ENCODE measurements at regions not wholly inside any gene's neighbourhood (a gene's known extent, or its start where the extent isn't known, plus 50 kb on each side); places are given as distances from the start of the nearest gene placed in this dataset.

DNA sequence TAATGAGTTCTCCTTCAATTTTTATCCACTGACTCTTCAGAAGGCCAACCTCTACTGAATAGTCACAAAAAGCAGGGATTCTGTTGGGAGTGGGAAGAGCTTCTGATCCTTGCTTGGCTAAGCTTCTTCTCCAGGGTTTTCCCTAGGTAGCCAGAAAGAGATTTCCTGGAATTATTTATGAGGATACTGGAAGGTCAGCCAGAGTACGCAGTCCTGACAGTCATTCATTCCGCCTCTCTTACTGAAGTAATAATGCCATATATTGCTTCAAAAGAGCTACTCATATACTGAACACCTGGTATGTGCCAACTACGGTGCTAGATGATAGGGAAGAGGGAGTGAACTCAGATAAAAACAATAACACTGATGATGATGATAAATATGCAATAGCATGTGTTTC, 116.1 kb downstream of the CCDC34 start:
- H3K9me3 ChIP-seq (ENCODE audit: control insufficient read depth, insufficient read depth, low read length): no peaks in the 10 kb centered on the region
- DNase-seq (ENCODE audit: low read depth in 4 of 6, low spot score in 6 of 6): no peak
- no peaks in the 10 kb centered on the region for H3K36me3 ChIP-seq (ENCODE audit: control insufficient read depth, insufficient read depth, low read length)
- no peak overlapping the region for H3K4me3 ChIP-seq (ENCODE audit: low read depth, low read length)
- no CpG with 5 or more reads among the region's 3 CpGs for WGBS (ENCODE audit: insufficient coverage)
- H3K27me3 ChIP-seq (ENCODE audit: control insufficient read depth, insufficient read depth, low read length): no peaks in the 10 kb centered on the region
- H3K27ac ChIP-seq (ENCODE audit: low read depth, low read length): no peak overlapping the region
- H3K4me1 ChIP-seq (ENCODE audit: control insufficient read depth, insufficient read depth, low read length): peaks cover 6% of the 10 kb centered on the region

DNA sequence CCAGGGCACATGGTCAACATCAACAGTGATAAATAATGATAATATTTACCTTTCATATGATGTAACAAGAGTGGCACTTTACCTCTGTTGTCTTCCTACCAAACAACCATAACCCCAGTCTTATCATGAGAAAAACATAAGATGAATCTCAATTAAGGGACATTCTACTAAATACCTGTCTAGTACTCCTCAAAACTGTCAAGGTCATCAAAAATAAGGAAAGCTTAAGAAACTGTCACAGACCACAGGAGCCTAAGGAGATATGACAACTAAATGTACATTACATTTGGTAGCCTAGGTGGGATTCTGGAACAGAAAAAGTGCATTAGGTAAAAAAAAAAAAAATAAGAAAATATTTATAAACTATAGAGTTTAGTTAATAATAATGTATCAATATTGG, 118.1 kb downstream of the CCDC34 start:
- Histone ChIP-seq H3K4me3 (ENCODE audit: low read depth, low read length) (no peak overlapping the region), H3K27me3 (ENCODE audit: control insufficient read depth, insufficient read depth, low read length) (no peaks in the 10 kb centered on the region), H3K36me3 (ENCODE audit: control insufficient read depth, insufficient read depth, low read length) (no peaks in the 10 kb centered on the region), H3K4me1 (ENCODE audit: control insufficient read depth, insufficient read depth, low read length) (peaks cover 6% of the 10 kb centered on the region), H3K9me3 (ENCODE audit: control insufficient read depth, insufficient read depth, low read length) (no peaks in the 10 kb centered on the region), H3K27ac (ENCODE audit: low read depth, low read length) (no peak overlapping the region)
- DNase-seq (ENCODE audit: low read depth in 4 of 6, low spot score in 6 of 6): no peak

DNA sequence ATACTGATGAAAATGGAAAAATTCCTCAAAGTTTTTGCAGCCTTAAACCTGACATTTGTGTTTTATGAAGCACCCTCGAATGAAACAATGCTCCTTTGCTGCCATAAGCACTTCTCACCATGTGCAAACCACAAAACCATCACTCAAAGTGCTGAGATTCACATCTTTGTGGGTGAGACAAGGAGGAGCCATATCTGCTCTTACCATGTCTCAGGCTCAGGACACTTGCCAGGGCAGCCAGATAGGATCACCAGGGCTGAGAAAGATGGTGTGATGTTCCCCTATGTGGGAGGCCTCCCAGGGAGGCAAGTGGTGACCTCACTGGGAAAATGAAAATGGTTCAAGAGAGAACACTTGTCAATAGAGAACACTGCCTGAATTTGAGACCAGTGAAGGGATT, 120.4 kb downstream of the CCDC34 start:
- Histone ChIP-seq H3K4me3 (ENCODE audit: low read depth, low read length) (no peak overlapping the region), H3K27me3 (ENCODE audit: control insufficient read depth, insufficient read depth, low read length) (no peaks in the 10 kb centered on the region), H3K36me3 (ENCODE audit: control insufficient read depth, insufficient read depth, low read length) (no peaks in the 10 kb centered on the region), H3K4me1 (ENCODE audit: control insufficient read depth, insufficient read depth, low read length) (no peaks in the 10 kb centered on the region), H3K27ac (ENCODE audit: low read depth, low read length) (no peak overlapping the region), H3K9me3 (ENCODE audit: control insufficient read depth, insufficient read depth, low read length) (no peaks in the 10 kb centered on the region)
- WGBS (ENCODE audit: insufficient coverage): no CpG with 5 or more reads among the region's 1 CpG
- no peak for DNase-seq (ENCODE audit: low read depth in 4 of 6, low spot score in 6 of 6)

- Histone ChIP-seq H3K36me3 (ENCODE audit: control insufficient read depth, insufficient read depth, low read length) (no peaks in the 10 kb centered on the region), H3K9me3 (ENCODE audit: control insufficient read depth, insufficient read depth, low read length) (no peaks in the 10 kb centered on the region), H3K27me3 (ENCODE audit: control insufficient read depth, insufficient read depth, low read length) (no peaks in the 10 kb centered on the region), H3K4me1 (ENCODE audit: control insufficient read depth, insufficient read depth, low read length) (no peaks in the 10 kb centered on the region), H3K27ac (ENCODE audit: low read depth, low read length) (no peak overlapping the region), H3K4me3 (ENCODE audit: low read depth, low read length) (no peak overlapping the region)
- no CpG with 5 or more reads among the region's 2 CpGs for WGBS (ENCODE audit: insufficient coverage)
- no peak for DNase-seq (ENCODE audit: low read depth in 4 of 6, low spot score in 6 of 6)
Measured at GRCh38 chr11:27241311-27242122, 121.5 kb downstream of the CCDC34 start.

DNA sequence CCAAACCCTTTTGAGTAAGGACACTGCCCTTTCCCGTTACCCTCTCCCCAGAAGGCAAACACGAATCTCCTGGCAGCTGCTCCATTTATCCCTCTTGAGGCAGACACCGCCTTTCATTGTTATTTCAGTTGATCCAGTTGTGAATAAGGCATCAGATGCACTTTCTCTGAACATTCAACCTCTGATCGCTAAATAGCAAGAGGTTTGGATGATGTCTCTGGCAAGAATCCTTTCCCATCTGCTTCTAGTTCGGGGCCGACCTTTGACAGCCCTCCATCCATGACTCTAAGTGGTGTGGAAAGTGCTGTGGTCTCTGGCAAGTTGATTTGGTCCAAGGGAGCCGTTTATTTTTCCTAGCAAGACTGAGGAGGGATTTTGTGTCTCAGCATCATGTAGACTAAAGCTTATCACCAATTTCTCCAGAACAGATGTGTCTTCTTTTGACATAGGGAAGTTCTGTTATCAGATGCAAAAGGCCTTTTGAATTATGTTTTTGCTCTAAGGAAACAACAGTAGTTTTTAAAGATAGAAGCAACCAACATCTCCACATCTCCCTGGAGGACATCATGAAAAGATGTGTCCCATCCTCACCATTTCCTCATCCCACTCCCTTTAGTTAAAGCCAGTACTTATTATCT, 123.6 kb downstream of the CCDC34 start:
- Histone ChIP-seq H3K9me3 (ENCODE audit: control insufficient read depth, insufficient read depth, low read length) (no peaks in the 10 kb centered on the region), H3K27me3 (ENCODE audit: control insufficient read depth, insufficient read depth, low read length) (no peaks in the 10 kb centered on the region), H3K27ac (ENCODE audit: low read depth, low read length) (peak overlapping the region; percentile 19), H3K36me3 (ENCODE audit: control insufficient read depth, insufficient read depth, low read length) (no peaks in the 10 kb centered on the region), H3K4me3 (ENCODE audit: low read depth, low read length) (no peak overlapping the region), H3K4me1 (ENCODE audit: control insufficient read depth, insufficient read depth, low read length) (peaks cover 1% of the 10 kb centered on the region)
- 20% methylated on average over 1 of the region's 7 CpGs for WGBS (ENCODE audit: insufficient coverage)
- DNase-seq (ENCODE audit: low read depth in 4 of 6, low spot score in 6 of 6): peak in 1 of 6 donors; percentile 54

DNA sequence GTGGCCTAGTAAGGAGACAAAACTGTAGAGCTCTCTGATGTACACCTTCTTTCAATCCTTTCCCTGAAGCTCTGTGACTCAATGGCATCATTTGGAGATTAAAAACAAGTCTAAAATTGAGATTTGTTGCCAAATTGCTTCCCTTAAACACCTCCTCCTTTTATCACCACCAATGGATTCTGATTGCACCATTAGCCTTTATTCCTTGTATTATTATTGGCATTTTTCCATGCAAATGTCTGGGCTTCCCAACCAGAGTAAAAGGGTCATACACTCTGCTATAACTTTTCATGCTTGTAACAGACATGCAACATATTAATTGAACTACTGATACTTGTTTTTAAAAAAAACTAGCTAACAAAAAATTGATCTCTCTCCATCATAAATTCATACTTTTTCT, 124.2 kb downstream of the CCDC34 start:
- Histone ChIP-seq H3K4me3 (ENCODE audit: low read depth, low read length) (no peak overlapping the region), H3K27ac (ENCODE audit: low read depth, low read length) (peak overlapping the region; percentile 19), H3K9me3 (ENCODE audit: control insufficient read depth, insufficient read depth, low read length) (no peaks in the 10 kb centered on the region), H3K36me3 (ENCODE audit: control insufficient read depth, insufficient read depth, low read length) (no peaks in the 10 kb centered on the region), H3K27me3 (ENCODE audit: control insufficient read depth, insufficient read depth, low read length) (no peaks in the 10 kb centered on the region), H3K4me1 (ENCODE audit: control insufficient read depth, insufficient read depth, low read length) (peaks cover 7% of the 10 kb centered on the region)
- DNase-seq (ENCODE audit: low read depth in 4 of 6, low spot score in 6 of 6): no peak

DNA sequence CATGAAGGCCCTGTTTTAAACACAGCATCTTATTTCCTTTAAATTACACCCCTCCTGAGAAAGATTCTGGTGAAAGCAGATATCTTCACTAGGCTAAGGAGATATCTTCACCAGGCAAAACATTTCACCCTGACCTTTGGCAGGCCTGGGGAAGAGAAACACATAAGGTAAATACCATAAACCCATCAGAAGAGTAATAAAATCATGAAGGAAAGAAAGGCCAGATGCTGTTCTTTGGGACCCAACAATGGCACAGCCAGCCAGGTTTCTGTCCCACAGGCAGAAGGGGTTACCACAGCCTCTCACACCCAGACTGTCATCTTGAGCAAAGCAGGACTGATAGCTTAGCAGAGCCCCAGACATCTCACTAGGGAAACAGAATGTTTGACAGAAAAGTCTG, 125.4 kb downstream of the CCDC34 start:
- DNase-seq (ENCODE audit: low read depth in 4 of 6, low spot score in 6 of 6): no peak
- H3K27me3 ChIP-seq (ENCODE audit: control insufficient read depth, insufficient read depth, low read length): no peaks in the 10 kb centered on the region
- no peaks in the 10 kb centered on the region for H3K36me3 ChIP-seq (ENCODE audit: control insufficient read depth, insufficient read depth, low read length)
- H3K9me3 ChIP-seq (ENCODE audit: control insufficient read depth, insufficient read depth, low read length): no peaks in the 10 kb centered on the region
- peaks cover 11% of the 10 kb centered on the region for H3K4me1 ChIP-seq (ENCODE audit: control insufficient read depth, insufficient read depth, low read length)
- no peak overlapping the region for H3K27ac ChIP-seq (ENCODE audit: low read depth, low read length)
- H3K4me3 ChIP-seq (ENCODE audit: low read depth, low read length): no peak overlapping the region

DNA sequence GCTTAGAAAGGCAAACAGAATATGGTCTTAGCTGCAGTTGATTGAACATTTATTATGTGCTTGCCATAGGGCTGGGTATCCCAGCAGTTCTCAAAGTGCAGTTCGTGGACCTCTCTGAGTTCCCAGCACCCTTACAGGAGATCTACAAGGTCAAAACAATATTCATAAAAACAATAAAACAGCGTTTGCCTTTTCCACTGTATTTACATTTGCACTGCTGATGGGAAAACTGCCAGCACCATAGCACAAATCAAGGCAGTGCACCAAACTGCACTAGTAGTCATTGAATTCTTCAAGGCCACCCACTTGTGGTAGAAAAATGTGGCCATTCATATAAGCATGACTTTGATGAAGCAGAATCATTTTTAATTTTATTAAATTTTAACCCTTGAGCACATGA, 128.1 kb downstream of the CCDC34 start:
- no peaks in the 10 kb centered on the region for H3K9me3 ChIP-seq (ENCODE audit: control insufficient read depth, insufficient read depth, low read length)
- 47% methylated on average over 2 of the region's 2 CpGs for WGBS (ENCODE audit: insufficient coverage)
- H3K4me1 ChIP-seq (ENCODE audit: control insufficient read depth, insufficient read depth, low read length): peaks cover 11% of the 10 kb centered on the region
- H3K27ac ChIP-seq (ENCODE audit: low read depth, low read length): no peak overlapping the region
- H3K36me3 ChIP-seq (ENCODE audit: control insufficient read depth, insufficient read depth, low read length): no peaks in the 10 kb centered on the region
- DNase-seq (ENCODE audit: low read depth in 4 of 6, low spot score in 6 of 6): no peak
- H3K27me3 ChIP-seq (ENCODE audit: control insufficient read depth, insufficient read depth, low read length): peaks cover 2% of the 10 kb centered on the region
- no peak overlapping the region for H3K4me3 ChIP-seq (ENCODE audit: low read depth, low read length)

DNA sequence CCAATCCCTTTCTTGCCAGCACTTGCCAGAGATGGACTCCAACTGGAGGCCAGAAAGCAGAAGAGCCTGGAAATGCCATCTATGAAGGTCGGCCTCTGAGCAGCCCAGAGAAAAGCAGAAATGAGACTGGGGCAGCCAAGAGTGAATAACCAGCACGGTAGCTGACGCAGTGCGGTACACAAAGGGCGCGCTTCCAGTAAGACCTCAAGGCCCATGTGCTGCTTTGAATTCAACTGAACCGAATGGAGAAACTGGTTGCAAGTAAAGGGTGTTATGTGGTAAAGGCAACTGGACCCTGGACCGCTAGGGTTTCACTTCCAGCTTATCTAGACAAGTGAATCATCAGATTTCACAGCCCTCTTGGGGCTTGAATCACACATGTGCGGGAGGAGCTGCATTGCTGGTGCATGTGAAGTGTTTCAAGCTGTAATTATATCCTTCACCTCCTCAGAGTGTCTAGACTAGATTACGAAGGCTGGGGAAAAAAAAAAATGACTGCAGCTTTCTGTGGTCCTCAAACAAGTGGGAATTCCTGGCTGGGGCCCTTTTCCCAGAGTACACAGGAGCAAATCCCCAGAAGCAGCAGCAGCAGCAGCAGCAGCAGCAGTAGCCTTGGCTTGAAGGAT, 128.9 kb downstream of the CCDC34 start:
- H3K27ac ChIP-seq (ENCODE audit: low read depth, low read length): no peak overlapping the region
- H3K27me3 ChIP-seq (ENCODE audit: control insufficient read depth, insufficient read depth, low read length): peaks cover 2% of the 10 kb centered on the region
- H3K4me3 ChIP-seq (ENCODE audit: low read depth, low read length): no peak overlapping the region
- DNase-seq (ENCODE audit: low read depth in 4 of 6, low spot score in 6 of 6): peak in 2 of 6 donors; percentile 26 to 38
- H3K9me3 ChIP-seq (ENCODE audit: control insufficient read depth, insufficient read depth, low read length): no peaks in the 10 kb centered on the region
- 67% methylated on average over 7 of the region's 10 CpGs for WGBS (ENCODE audit: insufficient coverage)
- peaks cover 11% of the 10 kb centered on the region for H3K4me1 ChIP-seq (ENCODE audit: control insufficient read depth, insufficient read depth, low read length)
- H3K36me3 ChIP-seq (ENCODE audit: control insufficient read depth, insufficient read depth, low read length): no peaks in the 10 kb centered on the region

DNA sequence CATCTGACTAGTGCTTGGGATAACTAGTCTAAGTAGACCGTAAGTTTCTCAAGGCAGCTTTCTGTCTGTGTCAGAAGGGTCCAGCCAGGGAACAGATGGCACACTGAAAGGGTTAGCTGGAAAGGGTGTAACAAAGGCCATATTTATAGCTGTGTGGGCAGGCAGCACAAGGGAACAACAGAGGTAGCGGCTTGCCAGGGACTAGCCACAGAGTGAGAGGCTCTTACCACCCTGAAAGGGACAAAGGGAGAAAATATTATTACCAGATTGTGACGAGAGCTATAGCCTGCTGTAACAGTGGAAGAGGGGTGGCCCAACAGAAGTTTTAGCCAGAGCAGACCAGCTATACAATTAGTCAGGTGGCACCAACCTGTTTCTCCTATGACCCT, 129.4 kb downstream of the CCDC34 start:
- Histone ChIP-seq H3K4me1 (ENCODE audit: control insufficient read depth, insufficient read depth, low read length) (peaks cover 11% of the 10 kb centered on the region), H3K36me3 (ENCODE audit: control insufficient read depth, insufficient read depth, low read length) (no peaks in the 10 kb centered on the region), H3K4me3 (ENCODE audit: low read depth, low read length) (no peak overlapping the region), H3K27ac (ENCODE audit: low read depth, low read length) (no peak overlapping the region), H3K9me3 (ENCODE audit: control insufficient read depth, insufficient read depth, low read length) (no peaks in the 10 kb centered on the region), H3K27me3 (ENCODE audit: control insufficient read depth, insufficient read depth, low read length) (peaks cover 2% of the 10 kb centered on the region)
- peak in 2 of 6 donors; percentile 41 to 58 for DNase-seq (ENCODE audit: low read depth in 4 of 6, low spot score in 6 of 6)
- WGBS (ENCODE audit: insufficient coverage): 31% methylated on average over 3 of the region's 3 CpGs
